Panc1 (cell line): ENCODE measurements at regions not wholly inside any gene's neighbourhood (a gene's known extent, or its start where the extent isn't known, plus 50 kb on each side); places are given as distances from the start of the nearest gene placed in this dataset.

ENCODE experiments used
- CTCF ChIP-seq: fragments of 450-650 bp; IDR thresholded peaks from 2 replicates; pipeline ENCODE4 v1.5.1; 2017; ENCODE audit warnings: mild to moderate bottlenecking
- POLR2AphosphoS5 ChIP-seq: IDR thresholded peaks from 2 replicates; pipeline ENCODE4 v1.6.1; 2012; ENCODE audit warnings: mild to moderate bottlenecking, low read depth, low read length, moderate library complexity

GRCh38 chr2:41659758-41660157 is 388.1 kb upstream of the PKDCC start:
- no peak for TF ChIP-seq CTCF
- TF ChIP-seq POLR2AphosphoS5: no peak
